ENCODE measurements at regions not wholly inside any gene's neighbourhood (a gene's known extent, or its start where the extent isn't known, plus 50 kb on each side); places are given as distances from the start of the nearest gene placed in this dataset.

DNA sequence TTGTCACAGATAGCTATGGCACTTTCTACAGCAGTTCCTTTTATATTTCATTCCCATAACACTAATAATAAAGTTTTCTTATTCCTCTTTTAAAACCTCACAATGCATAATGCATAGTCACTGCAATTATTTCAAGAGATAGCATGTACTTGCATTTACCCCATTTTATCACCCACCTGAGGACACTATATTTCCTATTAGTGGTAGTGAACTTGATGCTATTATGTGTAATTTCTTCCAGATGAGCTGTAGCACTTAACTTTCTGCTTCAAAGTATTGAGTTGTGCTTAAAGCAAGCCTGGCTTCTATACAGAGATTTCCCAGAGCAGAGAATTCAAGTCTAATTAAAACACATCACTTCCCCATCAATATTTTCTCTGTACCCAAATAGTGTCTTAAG, 461.1 kb downstream of the HTR7 start:
- no peaks in the 10 kb centered on the region for H3K27me3 ChIP-seq
- intact Hi-C loops (cut with DNase I; ENCODE audit: low total_unique reads) = no loop called here
- H3K27ac ChIP-seq = no peak overlapping the region
- no peaks in the 10 kb centered on the region for H3K36me3 ChIP-seq
- H3K4me3 ChIP-seq = no peak overlapping the region
- no peak for DNase-seq
- H3K9me3 ChIP-seq = no peaks in the 10 kb centered on the region
- TF ChIP-seq EP300 (IDR thresholded peaks at IDR 0.05) = no peak
- TF ChIP-seq POLR2A (IDR thresholded peaks at IDR 0.05) = no peak
- TF ChIP-seq POLR2AphosphoS5 (IDR thresholded peaks at IDR 0.05) = no peak
- TF ChIP-seq, protein P1, sequence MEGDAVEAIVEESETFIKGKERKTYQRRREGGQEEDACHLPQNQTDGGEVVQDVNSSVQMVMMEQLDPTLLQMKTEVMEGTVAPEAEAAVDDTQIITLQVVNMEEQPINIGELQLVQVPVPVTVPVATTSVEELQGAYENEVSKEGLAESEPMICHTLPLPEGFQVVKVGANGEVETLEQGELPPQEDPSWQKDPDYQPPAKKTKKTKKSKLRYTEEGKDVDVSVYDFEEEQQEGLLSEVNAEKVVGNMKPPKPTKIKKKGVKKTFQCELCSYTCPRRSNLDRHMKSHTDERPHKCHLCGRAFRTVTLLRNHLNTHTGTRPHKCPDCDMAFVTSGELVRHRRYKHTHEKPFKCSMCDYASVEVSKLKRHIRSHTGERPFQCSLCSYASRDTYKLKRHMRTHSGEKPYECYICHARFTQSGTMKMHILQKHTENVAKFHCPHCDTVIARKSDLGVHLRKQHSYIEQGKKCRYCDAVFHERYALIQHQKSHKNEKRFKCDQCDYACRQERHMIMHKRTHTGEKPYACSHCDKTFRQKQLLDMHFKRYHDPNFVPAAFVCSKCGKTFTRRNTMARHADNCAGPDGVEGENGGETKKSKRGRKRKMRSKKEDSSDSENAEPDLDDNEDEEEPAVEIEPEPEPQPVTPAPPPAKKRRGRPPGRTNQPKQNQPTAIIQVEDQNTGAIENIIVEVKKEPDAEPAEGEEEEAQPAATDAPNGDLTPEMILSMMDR (IDR thresholded peaks at IDR 0.05) = no peak
- H3K4me1 ChIP-seq = no peaks in the 10 kb centered on the region

DNA sequence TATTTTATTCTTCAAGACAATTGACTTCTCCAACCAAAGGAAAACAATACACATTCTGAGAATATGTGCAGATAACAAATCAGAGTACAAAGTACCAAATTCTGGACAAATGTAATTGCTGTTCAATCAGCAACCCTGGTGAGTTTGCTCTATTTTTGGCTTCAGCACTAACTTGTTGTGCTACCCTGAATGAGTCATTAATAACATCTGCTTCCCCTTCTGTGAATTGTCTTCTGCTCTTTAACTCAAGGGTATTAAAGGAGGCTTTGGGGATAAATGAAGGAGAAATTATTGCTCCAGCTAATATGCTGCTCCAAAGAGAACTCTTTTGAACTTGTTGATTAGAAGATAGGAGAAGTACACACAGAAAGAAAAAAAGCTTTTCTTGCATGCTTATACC, 459.3 kb downstream of the HTR7 start:
- no peak for DNase-seq
- Histone ChIP-seq H3K27ac (no peak overlapping the region), H3K9me3 (no peaks in the 10 kb centered on the region), H3K27me3 (no peaks in the 10 kb centered on the region), H3K36me3 (no peaks in the 10 kb centered on the region), H3K4me3 (no peak overlapping the region), H3K4me1 (no peaks in the 10 kb centered on the region)
- intact Hi-C loops (cut with DNase I; ENCODE audit: low total_unique reads) = no loop called here
- TF ChIP-seq, protein P1 (IDR thresholded peaks at IDR 0.05) = no peak
- TF ChIP-seq POLR2AphosphoS5 (IDR thresholded peaks at IDR 0.05) (no peak), EP300 (IDR thresholded peaks at IDR 0.05) (no peak), POLR2A (IDR thresholded peaks at IDR 0.05) (no peak)

DNA sequence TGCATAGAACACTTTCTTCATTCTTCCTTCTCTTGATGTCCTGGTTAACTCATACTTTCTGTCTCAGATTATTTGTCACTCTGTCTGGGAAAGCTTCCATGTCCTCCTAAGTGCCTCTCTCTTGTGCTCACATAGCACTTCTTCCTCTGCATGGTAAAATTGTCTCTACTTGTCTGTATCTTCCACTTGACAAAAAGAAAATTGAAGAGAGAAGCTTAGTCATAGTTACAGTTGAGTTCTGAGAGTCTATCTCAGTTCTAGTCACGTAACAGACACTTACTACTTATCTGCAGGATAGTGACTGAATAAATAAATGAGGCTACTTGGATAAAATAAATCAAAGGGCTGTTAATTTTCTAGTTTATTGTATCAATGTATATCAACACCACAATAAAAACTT, 458.1 kb downstream of the HTR7 start:
- H3K27ac ChIP-seq = no peak overlapping the region
- no peaks in the 10 kb centered on the region for H3K36me3 ChIP-seq
- no peaks in the 10 kb centered on the region for H3K27me3 ChIP-seq
- TF ChIP-seq, protein P1 (IDR thresholded peaks at IDR 0.05) = no peak
- TF ChIP-seq POLR2AphosphoS5 (IDR thresholded peaks at IDR 0.05) = no peak
- TF ChIP-seq EP300 (IDR thresholded peaks at IDR 0.05) = no peak
- H3K4me1 ChIP-seq = no peaks in the 10 kb centered on the region
- intact Hi-C loops (cut with DNase I; ENCODE audit: low total_unique reads) = no loop called here
- no peaks in the 10 kb centered on the region for H3K9me3 ChIP-seq
- H3K4me3 ChIP-seq = no peak overlapping the region
- 35 to 74% (median 59%) methylated on average over 1 of the region's 1 CpG for WGBS, 5 donors
- no peak for DNase-seq

DNA sequence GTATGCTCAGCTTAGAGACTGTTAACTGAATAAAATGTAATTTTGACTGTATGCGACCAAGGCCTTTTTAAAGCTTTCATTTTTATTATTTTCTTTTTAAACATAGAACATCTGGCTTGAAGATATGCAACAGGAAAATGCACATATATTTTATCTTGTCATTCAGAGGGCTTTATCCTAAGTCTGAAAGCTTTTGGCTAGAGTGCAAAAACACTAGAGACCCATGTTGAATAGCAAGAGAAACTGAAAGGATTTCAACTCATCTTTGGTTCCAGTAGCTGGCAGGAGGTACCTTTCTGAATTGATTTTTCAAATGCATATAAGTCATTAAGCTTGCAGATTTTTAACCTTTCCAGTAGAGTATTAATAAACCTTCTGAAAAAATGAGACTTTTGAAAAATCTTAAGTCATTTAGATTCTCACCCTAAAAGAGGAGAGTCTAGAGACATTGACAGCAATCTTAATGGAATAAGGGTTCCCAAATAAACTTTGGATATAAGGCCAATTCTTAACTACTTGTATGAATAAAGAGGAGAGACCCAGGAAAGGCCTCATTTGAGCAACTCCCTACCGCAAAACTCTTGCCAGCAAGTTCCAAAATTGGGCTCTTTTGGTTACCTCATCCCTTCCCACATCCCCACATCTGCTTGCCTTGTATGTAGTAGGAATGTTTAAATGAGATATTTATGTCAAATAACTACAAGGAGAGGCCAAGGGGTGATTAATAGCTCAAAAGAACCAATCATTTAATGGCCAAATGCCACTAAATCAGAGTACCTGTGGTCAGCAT, 454.4 kb downstream of the HTR7 start:
- H3K27me3 ChIP-seq = no peaks in the 10 kb centered on the region
- DNase-seq = peak in 1 of 2 donors; percentile 21
- intact Hi-C loops (cut with DNase I; ENCODE audit: low total_unique reads) = no loop called here
- no peaks in the 10 kb centered on the region for H3K36me3 ChIP-seq
- H3K4me1 ChIP-seq = no peaks in the 10 kb centered on the region
- TF ChIP-seq, protein P1 (IDR thresholded peaks at IDR 0.05) = no peak
- no peak for TF ChIP-seq POLR2A (IDR thresholded peaks at IDR 0.05)
- no peak for TF ChIP-seq POLR2AphosphoS5 (IDR thresholded peaks at IDR 0.05)
- no peak for TF ChIP-seq EP300 (IDR thresholded peaks at IDR 0.05)
- no peak overlapping the region for H3K4me3 ChIP-seq
- H3K9me3 ChIP-seq = no peaks in the 10 kb centered on the region
- H3K27ac ChIP-seq = no peak overlapping the region
- WGBS, 5 donors = 78 to 90% (median 81%) methylated on average over 2 of the region's 2 CpGs
